AG04449 (cell line): ENCODE measurements at regions not wholly inside any gene's neighbourhood (a gene's known extent, or its start where the extent isn't known, plus 50 kb on each side); places are given as distances from the start of the nearest gene placed in this dataset.

ENCODE experiments used
- CTCF ChIA-PET: fragments of 350-600 bp; formaldehyde crosslinking; extraction: SDS; loops from one replicate; lab custom pipeline; 2021; ENCODE audit warnings: antibody characterized with exemption; lab: Yijun Ruan, JAX
- POLR2A ChIA-PET: fragments of 400-600, 350-600 bp; formaldehyde crosslinking; extraction: SDS; loops from one replicate; lab custom pipeline; 2020; ENCODE audit warnings: antibody characterized with exemption, inconsistent platforms; lab: Yijun Ruan, JAX
- DNase-seq: peaks from one replicate; pipeline ENCODE4 v3.0.0-alpha.2; 2010; ENCODE audit warnings: low read depth, low spot score
- H3K4me3 ChIP-seq: 2 replicates; pipeline ENCODE4 v1.5.1; 2011; ENCODE audit warnings: low read depth, mild to moderate bottlenecking, control low read depth, low read length
- CTCF ChIP-seq: IDR thresholded peaks from one replicate; pipeline ENCODE4 v1.5.1; 2011; ENCODE audit warnings: mild to moderate bottlenecking, moderate library complexity, low read length, control low read depth, inconsistent platforms; ENCODE audit not compliant: insufficient read depth; ENCODE audit errors: missing control alignments

- ChIA-PET POLR2A (no interaction called here), CTCF (no interaction called here)
- DNase-seq: peak; percentile 34
- TF ChIP-seq CTCF: no peak
- no peak overlapping the region for H3K4me3 ChIP-seq
These were observed 112.9 kb upstream of the CACNA1A start for GRCh38 chr19:13619203-13619632.

- no peak for DNase-seq
- ChIA-PET CTCF (interaction anchor here (0.7 to 1.4 kb wide), 4 partner anchors 18 to 338 kb away, joined by 3 to 8 read pairs (median 4); no protein-coding TSS in a partner anchor), POLR2A (no interaction called here)
- TF ChIP-seq CTCF: no peak
- H3K4me3 ChIP-seq: no peak overlapping the region
These were observed 109.6 kb upstream of the CACNA1A start for GRCh38 chr19:13615890-13616289.

- ChIA-PET CTCF (interaction anchor here (0.9 to 1.4 kb wide), 2 partner anchors 24 to 108 kb away, joined by 4 read pairs; no protein-coding TSS in a partner anchor), POLR2A (no interaction called here)
- no peak for TF ChIP-seq CTCF
- DNase-seq: no peak
- H3K4me3 ChIP-seq: no peak overlapping the region
These were observed 107.2 kb upstream of the CACNA1A start for GRCh38 chr19:13613447-13613846.

GRCh38 chr19:13611596-13611995 is 105.3 kb upstream of the CACNA1A start:
- TF ChIP-seq CTCF: no peak
- ChIA-PET CTCF (interaction anchor here (1.4 to 2.2 kb wide), 4 partner anchors 9 to 109 kb away, joined by 3 to 7 read pairs (median 4); no protein-coding TSS in a partner anchor), POLR2A (no interaction called here)
- DNase-seq: no peak
- no peak overlapping the region for H3K4me3 ChIP-seq

GRCh38 chr19:13610039-13610691 is 103.9 kb upstream of the CACNA1A start:
- H3K4me3 ChIP-seq: no peak overlapping the region
- no peak for DNase-seq
- no peak for TF ChIP-seq CTCF
- CTCF ChIA-PET: interaction anchor here (1.4 to 2.2 kb wide), 4 partner anchors 10 to 110 kb away, joined by 3 to 7 read pairs (median 4); no protein-coding TSS in a partner anchor
- POLR2A ChIA-PET: no interaction called here

- ChIA-PET CTCF (interaction anchor here (0.6 to 2.8 kb wide), 10 partner anchors 15 to 641 kb away, joined by 3 to 20 read pairs (median 4); no protein-coding TSS in a partner anchor), POLR2A (no interaction called here)
- no peak for DNase-seq
- H3K4me3 ChIP-seq: no peak overlapping the region
- TF ChIP-seq CTCF: no peak
These were observed 99.9 kb upstream of the CACNA1A start for GRCh38 chr19:13606156-13606555.
